DMS53 (cell line): ENCODE measurements at regions not wholly inside any gene's neighbourhood (a gene's known extent, or its start where the extent isn't known, plus 50 kb on each side); places are given as distances from the start of the nearest gene placed in this dataset.

ENCODE experiments used
- DNase-seq: peaks from one replicate; lab custom pipeline; 2025; lab: John Stamatoyannopoulos, UW

- no peak for DNase-seq
Observed at GRCh38 chr13:99892866-99893504, 78.6 kb downstream of the ZIC5 start.

- DNase-seq: no peak
Observed at GRCh38 chr13:99892196-99892613, 79.4 kb downstream of the ZIC5 start.

GRCh38 chr13:99886706-99887105 is 84.9 kb downstream of the ZIC5 start:
- DNase-seq: no peak

GRCh38 chr13:99884913-99885312 is 86.7 kb downstream of the ZIC5 start:
- no peak for DNase-seq

GRCh38 chr13:99883805-99884204 is 87.8 kb downstream of the ZIC5 start:
- no peak for DNase-seq

- no peak for DNase-seq
Observed at GRCh38 chr13:99878921-99879610, 92.5 kb downstream of the ZIC5 start.

GRCh38 chr13:99876651-99877050 is 94.9 kb downstream of the ZIC5 start:
- DNase-seq: no peak

GRCh38 chr13:99875391-99875790 is 96.2 kb downstream of the ZIC5 start:
- DNase-seq: no peak

- no peak for DNase-seq
Observed at GRCh38 chr13:99873832-99874430, 97.6 kb downstream of the ZIC5 start.

- no peak for DNase-seq
Observed at GRCh38 chr13:99873141-99873540, 98.4 kb downstream of the ZIC5 start.

GRCh38 chr13:99871249-99871898 is 100.2 kb downstream of the ZIC5 start:
- DNase-seq: peak; percentile 26

GRCh38 chr13:99870541-99870940 is 101.0 kb downstream of the ZIC5 start:
- peak; percentile 38 for DNase-seq

- no peak for DNase-seq
Observed at GRCh38 chr13:99869830-99870229, 101.7 kb downstream of the ZIC5 start.

GRCh38 chr13:99868767-99869166 is 102.8 kb downstream of the ZIC5 start:
- DNase-seq: no peak

GRCh38 chr13:99867535-99868257 is 103.9 kb downstream of the ZIC5 start:
- DNase-seq: no peak

- DNase-seq: no peak
Observed at GRCh38 chr13:99866781-99867180, 104.8 kb downstream of the ZIC5 start.

GRCh38 chr13:99865420-99865930 is 106.1 kb downstream of the ZIC5 start:
- no peak for DNase-seq

GRCh38 chr13:99864627-99864990 is 107.0 kb downstream of the ZIC5 start:
- no peak for DNase-seq

- DNase-seq: no peak
Observed at GRCh38 chr13:99863789-99864626, 107.6 kb downstream of the ZIC5 start.

GRCh38 chr13:99862244-99862643 is 109.3 kb downstream of the ZIC5 start:
- no peak for DNase-seq

GRCh38 chr13:99861771-99862170 is 109.8 kb downstream of the ZIC5 start:
- no peak for DNase-seq
